ENCODE measurements at regions not wholly inside any gene's neighbourhood (a gene's known extent, or its start where the extent isn't known, plus 50 kb on each side); places are given as distances from the start of the nearest gene placed in this dataset.

DNA sequence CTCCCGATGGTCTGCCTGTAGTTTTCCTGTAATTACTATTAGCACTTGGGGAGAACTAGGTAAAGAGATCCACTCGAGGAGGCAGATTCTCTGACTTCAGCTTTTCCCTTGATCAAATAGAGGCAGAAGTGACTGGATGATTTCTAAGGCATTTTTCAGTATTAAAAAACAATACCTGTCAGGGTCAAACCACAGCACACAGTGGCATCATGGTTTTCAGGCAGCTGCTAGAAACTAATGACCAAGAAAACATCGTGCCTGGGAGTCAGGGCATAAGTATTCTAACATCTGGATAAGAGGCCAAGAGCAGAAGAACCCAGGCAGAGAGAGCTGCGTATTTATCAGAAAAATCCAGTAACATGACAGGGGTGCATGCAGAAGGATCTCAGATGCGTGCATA lies 419.9 kb downstream of the TUSC7 start:
- no peak for DNase-seq (ENCODE audit: low read depth)
- TF ChIP-seq, protein P1, sequence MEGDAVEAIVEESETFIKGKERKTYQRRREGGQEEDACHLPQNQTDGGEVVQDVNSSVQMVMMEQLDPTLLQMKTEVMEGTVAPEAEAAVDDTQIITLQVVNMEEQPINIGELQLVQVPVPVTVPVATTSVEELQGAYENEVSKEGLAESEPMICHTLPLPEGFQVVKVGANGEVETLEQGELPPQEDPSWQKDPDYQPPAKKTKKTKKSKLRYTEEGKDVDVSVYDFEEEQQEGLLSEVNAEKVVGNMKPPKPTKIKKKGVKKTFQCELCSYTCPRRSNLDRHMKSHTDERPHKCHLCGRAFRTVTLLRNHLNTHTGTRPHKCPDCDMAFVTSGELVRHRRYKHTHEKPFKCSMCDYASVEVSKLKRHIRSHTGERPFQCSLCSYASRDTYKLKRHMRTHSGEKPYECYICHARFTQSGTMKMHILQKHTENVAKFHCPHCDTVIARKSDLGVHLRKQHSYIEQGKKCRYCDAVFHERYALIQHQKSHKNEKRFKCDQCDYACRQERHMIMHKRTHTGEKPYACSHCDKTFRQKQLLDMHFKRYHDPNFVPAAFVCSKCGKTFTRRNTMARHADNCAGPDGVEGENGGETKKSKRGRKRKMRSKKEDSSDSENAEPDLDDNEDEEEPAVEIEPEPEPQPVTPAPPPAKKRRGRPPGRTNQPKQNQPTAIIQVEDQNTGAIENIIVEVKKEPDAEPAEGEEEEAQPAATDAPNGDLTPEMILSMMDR (conservative IDR thresholded peaks at IDR 0.05; ENCODE audit: low read depth, low read length): no peak
- no peak overlapping the region for H3K4me3 ChIP-seq (ENCODE audit: low read depth, low read length)

DNA sequence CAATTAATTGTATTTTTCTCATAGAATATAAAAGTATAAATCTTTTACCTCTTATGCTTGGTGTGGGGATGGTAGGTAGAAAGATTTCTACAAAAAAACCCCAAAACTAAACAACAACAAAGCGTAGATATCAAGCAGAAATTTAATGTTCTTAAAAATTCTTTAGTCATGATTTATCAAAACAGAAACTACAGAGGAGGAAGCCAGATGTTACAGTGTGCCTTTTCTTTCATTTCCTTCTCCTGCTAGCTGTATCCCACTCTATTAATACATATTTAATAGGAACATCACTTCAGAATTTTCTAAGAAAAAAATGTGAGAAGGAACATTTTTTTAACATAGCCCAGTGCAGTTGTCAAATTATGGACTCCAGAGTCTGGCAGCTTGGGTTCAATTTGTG lies 420.6 kb downstream of the TUSC7 start:
- H3K4me3 ChIP-seq (ENCODE audit: low read depth, low read length): no peak overlapping the region
- DNase-seq (ENCODE audit: low read depth): no peak
- TF ChIP-seq, protein P1 (conservative IDR thresholded peaks at IDR 0.05; ENCODE audit: low read depth, low read length): no peak

DNA sequence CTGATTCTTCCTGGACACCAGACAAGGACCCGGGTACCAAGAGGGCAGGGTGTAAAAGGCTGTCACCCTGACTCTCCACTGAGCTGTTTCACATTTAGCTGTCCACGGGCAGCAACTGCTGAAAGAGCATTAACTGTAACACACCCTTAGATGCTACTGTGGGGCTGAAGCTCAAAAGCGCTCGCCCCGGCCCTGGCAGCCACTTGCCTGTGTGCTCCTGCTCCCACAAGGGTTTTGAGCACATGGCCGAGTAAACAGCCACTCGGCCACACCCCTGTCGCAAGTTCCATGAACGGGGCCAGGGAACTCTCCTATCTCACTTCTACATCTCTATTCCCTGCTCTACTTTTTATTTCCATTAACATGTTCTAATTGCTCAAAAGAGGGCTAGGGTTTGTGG lies 421.7 kb downstream of the TUSC7 start:
- H3K4me3 ChIP-seq (ENCODE audit: low read depth, low read length): no peak overlapping the region
- DNase-seq (ENCODE audit: low read depth): no peak
- TF ChIP-seq, protein P1 (conservative IDR thresholded peaks at IDR 0.05; ENCODE audit: low read depth, low read length): no peak

DNA sequence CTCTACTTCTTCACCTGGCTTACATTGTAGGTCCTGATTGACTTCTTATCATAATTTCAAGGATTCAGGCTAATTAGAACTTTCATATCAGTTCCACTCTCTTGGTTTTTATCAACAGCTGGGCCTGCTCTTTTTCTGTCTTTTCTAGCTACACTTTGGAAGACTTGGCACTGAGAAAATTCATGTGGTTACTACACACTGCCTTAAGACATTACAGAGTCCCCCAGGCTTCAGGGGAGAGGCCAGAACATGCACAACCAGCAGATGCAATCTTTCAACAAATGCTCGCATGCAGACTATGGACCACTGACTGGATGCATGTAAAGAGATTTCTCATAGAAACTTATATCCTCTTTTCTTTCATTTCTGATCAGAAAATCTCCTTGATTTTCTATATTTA lies 423.5 kb downstream of the TUSC7 start:
- no peak for DNase-seq (ENCODE audit: low read depth)
- TF ChIP-seq, protein P1 (conservative IDR thresholded peaks at IDR 0.05; ENCODE audit: low read depth, low read length): no peak
- H3K4me3 ChIP-seq (ENCODE audit: low read depth, low read length): no peak overlapping the region

DNA sequence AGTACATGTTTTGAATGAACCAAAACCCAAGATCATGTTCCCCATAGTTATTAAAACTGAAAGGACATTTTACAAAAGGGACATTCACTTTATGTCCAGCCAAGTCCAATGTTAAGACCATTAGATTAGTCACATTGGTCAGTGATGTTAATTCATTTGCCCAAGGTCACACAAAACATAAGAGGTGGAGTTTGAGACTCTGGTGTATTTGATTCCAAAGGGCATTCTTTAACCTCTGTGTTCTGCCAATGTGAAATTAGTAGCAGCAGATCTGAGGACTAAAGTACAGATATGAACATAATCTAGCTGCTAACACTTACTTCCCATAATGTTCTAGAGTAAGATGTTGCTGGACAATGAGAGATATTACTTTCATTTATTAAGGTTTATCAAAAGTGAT lies 425.6 kb downstream of the TUSC7 start:
- TF ChIP-seq, protein P1 (conservative IDR thresholded peaks at IDR 0.05; ENCODE audit: low read depth, low read length): no peak
- H3K4me3 ChIP-seq (ENCODE audit: low read depth, low read length): no peak overlapping the region
- DNase-seq (ENCODE audit: low read depth): no peak

DNA sequence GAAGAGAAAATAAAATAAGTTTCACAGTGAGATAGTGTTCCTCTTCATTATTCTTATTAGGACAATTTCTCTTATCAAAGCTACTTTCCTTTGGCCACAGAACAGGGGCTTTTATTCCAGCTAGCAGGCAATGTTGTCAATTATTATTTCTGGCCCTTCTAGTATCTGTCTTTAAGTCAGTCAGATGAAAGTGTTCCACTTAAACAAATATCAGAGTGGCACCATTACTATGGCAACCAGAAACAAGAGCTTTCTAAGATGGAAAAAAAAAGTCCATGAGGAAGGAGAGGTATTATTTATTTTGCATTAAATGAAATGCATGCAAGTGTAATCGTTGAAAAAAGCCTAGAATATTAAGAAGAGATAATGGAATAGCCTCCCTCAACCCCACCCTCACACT lies 426.4 kb downstream of the TUSC7 start:
- no peak for DNase-seq (ENCODE audit: low read depth)
- TF ChIP-seq, protein P1 (conservative IDR thresholded peaks at IDR 0.05; ENCODE audit: low read depth, low read length): no peak
- no peak overlapping the region for H3K4me3 ChIP-seq (ENCODE audit: low read depth, low read length)

DNA sequence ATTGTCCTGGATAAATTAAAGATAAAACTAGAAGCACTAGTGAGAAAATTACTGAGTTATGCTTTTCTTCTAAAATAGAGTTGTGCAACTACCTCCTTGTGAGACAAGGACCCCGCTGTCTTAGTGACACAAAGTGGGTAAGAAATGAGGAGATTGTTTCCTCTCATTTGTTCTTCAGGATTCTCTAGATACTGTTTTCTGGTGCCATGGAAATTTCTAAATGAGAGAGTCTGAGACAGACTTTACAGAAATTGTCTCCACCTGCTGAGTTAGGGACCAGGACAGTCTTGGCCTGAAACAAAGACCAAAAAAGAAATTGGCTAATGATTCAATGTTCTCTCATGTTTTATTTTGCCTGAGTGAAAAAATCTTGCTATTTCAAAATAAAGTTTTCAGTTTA lies 427.5 kb downstream of the TUSC7 start:
- H3K4me3 ChIP-seq (ENCODE audit: low read depth, low read length): no peak overlapping the region
- no peak for DNase-seq (ENCODE audit: low read depth)
- TF ChIP-seq, protein P1 (conservative IDR thresholded peaks at IDR 0.05; ENCODE audit: low read depth, low read length): no peak

Data from choroid plexus epithelial cell (primary cell).